Forelimb muscle (tissue), 1 donor: ENCODE measurements at regions not wholly inside any gene's neighbourhood (a gene's known extent, or its start where the extent isn't known, plus 50 kb on each side); places are given as distances from the start of the nearest gene placed in this dataset.
"Not testable (repeated sequence)": the region's sequence is repeated elsewhere in the genome, so short reads cannot be mapped to it uniquely, and the experiment has no call there.

ENCODE experiments used
- DNase-seq: peaks from one replicate; pipeline ENCODE4 v3.0.0-alpha.2; 2013; ENCODE audit warnings: low read depth

- no peak for DNase-seq
Observed at GRCh38 chr12:92061061-92061460, 84.6 kb downstream of the BTG1 start.

- no peak for DNase-seq
Observed at GRCh38 chr12:92059960-92060359, 85.7 kb downstream of the BTG1 start.

- no peak for DNase-seq
Observed at GRCh38 chr12:92058664-92059063, 87.0 kb downstream of the BTG1 start.

- DNase-seq = not testable (repeated sequence)
Observed at GRCh38 chr12:92056756-92057155, 88.9 kb downstream of the BTG1 start.

GRCh38 chr12:92056290-92056689, 89.4 kb downstream of the BTG1 start:
- DNase-seq = no peak

- no peak for DNase-seq
Observed at GRCh38 chr12:92055877-92056276, 89.8 kb downstream of the BTG1 start.

- no peak for DNase-seq
Observed at GRCh38 chr12:92051441-92051840, 94.2 kb downstream of the BTG1 start.

GRCh38 chr12:92049403-92049802, 96.2 kb downstream of the BTG1 start:
- DNase-seq = no peak

GRCh38 chr12:92047393-92047826, 98.2 kb downstream of the BTG1 start:
- DNase-seq = no peak

- DNase-seq = no peak
Observed at GRCh38 chr12:92046557-92047392, 98.9 kb downstream of the BTG1 start.

- DNase-seq = no peak
Observed at GRCh38 chr12:92045852-92046251, 99.8 kb downstream of the BTG1 start.

GRCh38 chr12:92044435-92044834, 101.2 kb downstream of the BTG1 start:
- no peak for DNase-seq

GRCh38 chr12:92042791-92043531, 102.7 kb downstream of the BTG1 start:
- no peak for DNase-seq

- no peak for DNase-seq
Observed at GRCh38 chr12:92041742-92042141, 103.9 kb downstream of the BTG1 start.

GRCh38 chr12:92039046-92039445, 106.6 kb downstream of the BTG1 start:
- no peak for DNase-seq

- DNase-seq = no peak
Observed at GRCh38 chr12:92038476-92038875, 107.2 kb downstream of the BTG1 start.

GRCh38 chr12:92036771-92037453, 108.7 kb downstream of the BTG1 start:
- DNase-seq = no peak

GRCh38 chr12:92036061-92036620, 109.5 kb downstream of the BTG1 start:
- DNase-seq = no peak

- no peak for DNase-seq
Observed at GRCh38 chr12:92035477-92035876, 110.2 kb downstream of the BTG1 start.

GRCh38 chr12:92034858-92035401, 110.7 kb downstream of the BTG1 start:
- DNase-seq = no peak

- no peak for DNase-seq
Observed at GRCh38 chr12:92034083-92034482, 111.6 kb downstream of the BTG1 start.

GRCh38 chr12:92032965-92033364, 112.7 kb downstream of the BTG1 start:
- no peak for DNase-seq
